ENCODE measurements at regions not wholly inside any gene's neighbourhood (a gene's known extent, or its start where the extent isn't known, plus 50 kb on each side); places are given as distances from the start of the nearest gene placed in this dataset.

GRCh38 chr17:62882284-62882683 is 74.2 kb upstream of the MARCHF10 start:
- TF ChIP-seq CTCF (IDR thresholded peaks at IDR 0.05) = no peak
- TF ChIP-seq POLR2AphosphoS5 (IDR thresholded peaks at IDR 0.05; ENCODE audit: insufficient read depth in 1 of 2, low read depth in 1 of 2) = no peak
- TF ChIP-seq POLR2A (IDR thresholded peaks at IDR 0.05) = no peak

Data from vagina (tissue), 2 donors.